Neural cell (in vitro differentiated cells): ENCODE measurements at regions not wholly inside any gene's neighbourhood (a gene's known extent, or its start where the extent isn't known, plus 50 kb on each side); places are given as distances from the start of the nearest gene placed in this dataset.

Experiments
- RAD21 ChIP-seq: fragments of 450-650 bp; conservative IDR thresholded peaks from 2 replicates; pipeline ENCODE4 v1.6.1; 2014; ENCODE audit warnings: antibody characterized with exemption, mild to moderate bottlenecking, moderate library complexity
- TAF1 ChIP-seq: IDR thresholded peaks from 2 replicates; pipeline ENCODE4 v1.6.1; 2012; ENCODE audit warnings: low read depth
- TF ChIP-seq, protein P1 (sequence below): fragments of 450-650 bp; IDR thresholded peaks from 2 replicates; pipeline ENCODE4 v1.5.1; 2014; ENCODE audit warnings: antibody characterized with exemption, mild to moderate bottlenecking, moderate library complexity; ENCODE audit not compliant: poor library complexity, severe bottlenecking

DNA sequence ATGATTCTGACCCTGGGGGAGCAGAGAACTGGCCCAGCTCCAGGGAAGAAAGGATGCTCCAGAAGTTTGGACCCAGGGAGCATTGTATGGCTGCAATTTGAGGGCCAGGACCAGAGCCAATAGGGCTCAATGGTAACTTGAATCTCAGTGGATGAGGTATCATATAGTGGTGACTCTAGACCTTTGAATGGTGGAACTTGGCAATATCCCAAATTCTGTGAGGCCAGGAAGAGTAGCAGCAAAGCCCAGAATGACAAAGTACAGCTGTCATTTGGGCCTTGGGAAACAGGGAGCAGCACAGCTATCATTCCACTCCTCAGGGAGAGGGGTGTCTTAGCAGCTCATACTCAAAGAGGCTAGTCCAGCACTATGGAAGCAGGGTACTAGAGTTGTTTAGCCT, 332.9 kb upstream of the RBMS1 start:
- TF ChIP-seq, protein P1, sequence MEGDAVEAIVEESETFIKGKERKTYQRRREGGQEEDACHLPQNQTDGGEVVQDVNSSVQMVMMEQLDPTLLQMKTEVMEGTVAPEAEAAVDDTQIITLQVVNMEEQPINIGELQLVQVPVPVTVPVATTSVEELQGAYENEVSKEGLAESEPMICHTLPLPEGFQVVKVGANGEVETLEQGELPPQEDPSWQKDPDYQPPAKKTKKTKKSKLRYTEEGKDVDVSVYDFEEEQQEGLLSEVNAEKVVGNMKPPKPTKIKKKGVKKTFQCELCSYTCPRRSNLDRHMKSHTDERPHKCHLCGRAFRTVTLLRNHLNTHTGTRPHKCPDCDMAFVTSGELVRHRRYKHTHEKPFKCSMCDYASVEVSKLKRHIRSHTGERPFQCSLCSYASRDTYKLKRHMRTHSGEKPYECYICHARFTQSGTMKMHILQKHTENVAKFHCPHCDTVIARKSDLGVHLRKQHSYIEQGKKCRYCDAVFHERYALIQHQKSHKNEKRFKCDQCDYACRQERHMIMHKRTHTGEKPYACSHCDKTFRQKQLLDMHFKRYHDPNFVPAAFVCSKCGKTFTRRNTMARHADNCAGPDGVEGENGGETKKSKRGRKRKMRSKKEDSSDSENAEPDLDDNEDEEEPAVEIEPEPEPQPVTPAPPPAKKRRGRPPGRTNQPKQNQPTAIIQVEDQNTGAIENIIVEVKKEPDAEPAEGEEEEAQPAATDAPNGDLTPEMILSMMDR = no peak
- TF ChIP-seq RAD21 (no peak), TAF1 (no peak)
